GM12878 (cell line): ENCODE measurements at regions not wholly inside any gene's neighbourhood (a gene's known extent, or its start where the extent isn't known, plus 50 kb on each side); places are given as distances from the start of the nearest gene placed in this dataset.

Source experiments
- BCLAF1 ChIP-seq: fragments of 450-650 bp; IDR thresholded peaks from 2 replicates; pipeline ENCODE4 v1.6.1; 2017; ENCODE audit warnings: antibody characterized with exemption, mild to moderate bottlenecking, moderate library complexity
- CREB1 ChIP-seq: IDR thresholded peaks from 2 replicates; pipeline ENCODE4 v1.6.1; 2012; ENCODE audit warnings: low read depth, mild to moderate bottlenecking, inconsistent platforms
- EP300 ChIP-seq, 2 experiments: fragments of 150-350 bp in 1 of 2; IDR thresholded peaks; 2 replicates each; pipeline ENCODE4 v1.6.1; 2011 to 2012; ENCODE audit warnings: low read depth in 2 of 2, low read length in 2 of 2, borderline replicate concordance in 1 of 2, improper control_type of control experiment in 1 of 2, inconsistent platforms in 1 of 2; ENCODE audit not compliant: control insufficient read depth in 1 of 2
- IRF5 ChIP-seq: fragments of 450-650 bp; IDR thresholded peaks from 2 replicates; pipeline ENCODE4 v1.6.1; 2017; ENCODE audit warnings: borderline replicate concordance
- YBX1 ChIP-seq: fragments of 450-650 bp; IDR thresholded peaks from 2 replicates; pipeline ENCODE4 v1.6.1; 2016; ENCODE audit warnings: antibody characterized with exemption

DNA sequence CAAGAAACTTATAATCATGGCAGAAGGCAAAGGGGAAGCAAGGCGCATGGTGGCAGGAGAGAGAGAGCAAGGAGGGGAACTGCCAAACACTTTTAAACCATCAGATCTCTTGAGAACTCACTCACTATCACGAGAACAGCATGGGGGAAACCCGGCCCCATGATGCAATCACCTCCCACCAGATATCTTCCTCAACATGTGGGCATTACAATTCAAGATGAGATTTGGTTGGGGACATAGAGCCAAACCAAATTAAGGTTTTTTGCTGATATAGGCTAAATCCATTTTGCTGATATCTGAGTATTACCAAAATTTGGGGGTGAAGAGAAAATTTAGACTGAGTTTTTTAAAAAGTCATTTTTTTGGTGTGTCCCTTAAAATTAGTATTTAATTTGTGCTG lies 54.9 kb upstream of the TMX1 start:
- TF ChIP-seq YBX1 (no peak), IRF5 (no peak), BCLAF1 (no peak), EP300 (IDR thresholded peaks at IDR 0.05; ENCODE audit: borderline replicate concordance in 1 of 2, control insufficient read depth in 1 of 2, low read depth in 2 of 2, low read length in 2 of 2) (no peak), CREB1 (no peak)
